HG02973 (cell line): ENCODE measurements at regions not wholly inside any gene's neighbourhood (a gene's known extent, or its start where the extent isn't known, plus 50 kb on each side); places are given as distances from the start of the nearest gene placed in this dataset.

Experiments used
- ATAC-seq: cut with Tn5 transposase; IDR thresholded peaks from one replicate; pipeline ENCODE4 v1.9.1; 2021; ENCODE audit warnings: moderate library complexity; ENCODE audit not compliant: unreplicated experiment

GRCh38 chr6:156026486-156027247, 571.0 kb upstream of the NOX3 start:
- no peak for ATAC-seq

GRCh38 chr6:156024339-156024738, 568.7 kb upstream of the NOX3 start:
- ATAC-seq: no peak

- ATAC-seq: no peak
These were observed 566.2 kb upstream of the NOX3 start for GRCh38 chr6:156021746-156022396.

- no peak for ATAC-seq
These were observed 562.2 kb upstream of the NOX3 start for GRCh38 chr6:156017838-156018237.

- ATAC-seq: no peak
These were observed 560.7 kb upstream of the NOX3 start for GRCh38 chr6:156016186-156016976.

- no peak for ATAC-seq
These were observed 557.5 kb upstream of the NOX3 start for GRCh38 chr6:156013155-156013554.

- no peak for ATAC-seq
These were observed 554.0 kb upstream of the NOX3 start for GRCh38 chr6:156009656-156010055.

GRCh38 chr6:156004796-156005195, 549.2 kb upstream of the NOX3 start:
- no peak for ATAC-seq

GRCh38 chr6:155996151-155996550, 540.5 kb upstream of the NOX3 start:
- ATAC-seq: no peak

GRCh38 chr6:155995281-155995680, 539.6 kb upstream of the NOX3 start:
- no peak for ATAC-seq

GRCh38 chr6:155994086-155994485, 538.4 kb upstream of the NOX3 start:
- ATAC-seq: no peak

GRCh38 chr6:155993240-155993639, 537.6 kb upstream of the NOX3 start:
- ATAC-seq: no peak

DNA sequence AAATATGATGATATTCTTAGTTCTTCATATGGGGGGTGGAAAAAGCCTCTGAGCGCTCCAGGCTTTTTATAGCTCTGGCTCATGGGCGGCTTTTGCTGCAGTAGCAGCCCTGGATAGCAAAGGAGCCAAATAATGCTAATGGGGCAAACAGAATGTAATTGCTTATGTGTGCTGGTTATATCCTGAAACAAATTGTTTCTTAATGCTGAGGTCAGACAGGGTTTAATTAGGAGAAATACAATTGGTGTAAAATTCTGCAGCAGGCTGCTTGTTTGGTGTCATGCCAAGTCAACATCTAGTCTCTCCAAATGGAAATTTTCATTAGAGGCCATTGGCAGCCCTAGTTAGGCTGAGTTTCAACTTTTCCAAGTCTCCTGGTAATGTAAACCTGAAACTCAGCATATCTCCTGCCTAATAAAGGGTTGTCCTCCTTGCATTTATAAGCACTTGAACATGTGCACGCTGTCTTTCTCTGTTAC, 530.1 kb upstream of the NOX3 start:
- ATAC-seq: no peak

DNA sequence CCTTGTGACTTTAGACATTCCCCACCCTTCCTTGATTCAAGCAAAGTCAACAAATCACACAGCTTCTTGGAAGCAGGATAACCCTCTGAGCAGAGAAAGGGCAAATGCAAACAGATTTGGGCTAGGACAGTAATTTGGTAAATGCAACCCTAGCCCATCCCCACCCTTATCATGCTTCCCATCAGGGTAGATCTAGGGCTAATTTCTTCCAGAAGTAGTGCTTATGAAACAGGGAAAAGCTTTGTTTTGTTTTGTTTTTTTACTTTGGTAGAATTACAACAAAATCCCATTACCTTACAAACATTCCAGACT, 525.1 kb upstream of the NOX3 start:
- no peak for ATAC-seq

GRCh38 chr6:155980014-155980767, 524.6 kb upstream of the NOX3 start:
- no peak for ATAC-seq

DNA sequence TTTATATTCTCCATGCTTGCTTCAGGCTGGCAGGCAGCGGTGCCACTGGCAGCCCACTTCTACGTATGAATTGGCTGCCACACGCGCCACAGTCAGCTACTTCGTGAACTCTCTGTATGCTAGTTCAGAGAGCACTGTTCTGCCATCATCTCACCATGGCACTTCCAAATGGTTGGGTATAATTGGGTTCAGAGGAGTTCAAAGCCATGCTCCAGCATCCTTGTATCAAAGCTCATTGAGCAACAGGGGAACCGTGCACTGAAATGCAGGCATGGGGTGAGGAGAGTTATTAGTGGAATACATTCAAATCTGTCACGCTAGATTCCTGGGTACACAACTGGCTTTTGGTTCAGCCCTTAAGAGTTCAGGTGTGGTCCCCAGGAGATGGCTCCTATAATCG, 519.9 kb upstream of the NOX3 start:
- ATAC-seq: no peak

- no peak for ATAC-seq
These were observed 519.2 kb upstream of the NOX3 start for GRCh38 chr6:155974811-155975323.

DNA sequence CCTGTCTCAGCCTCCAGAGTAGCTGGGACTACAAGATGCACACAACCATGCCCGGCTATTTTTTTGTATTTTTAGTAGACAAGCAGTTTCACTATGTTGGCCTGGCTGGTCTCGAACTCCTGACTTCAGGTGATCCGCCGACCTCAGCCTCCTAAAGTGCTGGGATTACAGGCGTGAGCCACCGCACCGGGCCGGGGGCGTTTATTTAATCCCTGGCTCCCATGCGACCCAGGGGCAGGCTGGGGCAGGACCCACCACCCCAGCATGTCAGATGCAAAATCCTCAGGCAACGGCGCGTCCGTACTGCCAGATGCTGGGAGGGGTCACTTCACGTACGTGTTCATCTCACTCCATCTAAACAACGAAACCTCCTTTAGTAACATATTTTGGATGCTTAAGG, 518.7 kb upstream of the NOX3 start:
- ATAC-seq: no peak

DNA sequence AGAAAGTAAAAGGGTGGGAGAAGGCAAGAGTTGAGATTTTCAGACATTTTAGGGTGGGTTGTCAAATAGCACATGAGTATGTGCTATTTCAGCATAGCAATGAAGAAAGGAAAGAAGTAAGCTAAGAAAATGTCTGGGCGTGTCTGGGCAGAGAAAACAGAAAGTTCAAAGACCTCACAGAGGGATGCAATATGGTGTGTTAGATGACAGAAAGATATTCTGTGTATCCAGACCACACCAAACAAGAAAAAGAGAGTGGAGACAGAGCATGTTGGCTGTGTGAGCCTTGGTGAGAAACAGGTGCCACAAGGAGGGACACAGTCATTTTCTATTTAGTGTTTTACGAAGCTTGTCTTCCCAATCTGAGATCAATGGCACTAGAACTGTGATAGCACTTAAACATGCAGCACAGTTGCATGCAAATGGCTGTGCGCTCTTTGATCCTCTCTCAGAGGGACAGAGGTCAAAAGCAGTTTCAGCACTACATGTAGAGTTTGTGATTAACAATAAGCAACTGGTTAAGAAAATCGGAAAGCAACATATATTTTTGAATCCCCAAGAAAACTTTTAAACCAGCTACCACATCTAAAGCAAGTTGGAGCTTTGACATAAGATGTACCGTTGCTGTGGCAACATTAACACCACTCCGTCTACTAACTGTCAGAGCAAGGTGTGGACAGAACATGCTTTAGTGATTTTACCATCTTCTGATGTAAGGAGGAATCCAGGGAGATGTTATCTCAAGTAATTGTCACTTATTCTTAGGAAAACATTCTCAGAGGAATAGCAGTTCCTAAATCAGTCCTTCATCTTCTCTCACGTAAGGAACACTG, 515.5 kb upstream of the NOX3 start:
- ATAC-seq: no peak

DNA sequence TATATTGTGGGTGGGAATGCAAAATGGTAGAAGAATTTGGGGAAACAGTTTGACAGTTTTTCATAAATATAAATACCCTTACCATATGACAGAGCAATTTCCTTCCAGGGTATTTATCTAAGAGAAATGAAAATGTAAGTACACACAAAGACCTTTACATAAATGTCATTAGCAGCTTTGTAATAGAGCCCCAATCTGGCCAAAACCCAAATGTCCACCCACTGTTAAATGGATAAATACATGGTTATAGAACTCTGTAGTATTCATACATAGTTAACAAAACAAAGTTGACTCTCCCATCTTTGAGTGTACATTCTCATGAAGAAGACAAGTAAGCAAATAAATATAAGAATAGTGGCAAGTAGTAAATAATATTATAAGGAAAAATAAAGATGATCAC, 514.8 kb upstream of the NOX3 start:
- no peak for ATAC-seq
